ENCODE measurements at regions not wholly inside any gene's neighbourhood (a gene's known extent, or its start where the extent isn't known, plus 50 kb on each side); places are given as distances from the start of the nearest gene placed in this dataset.

GRCh38 chr11:36777311-36777710 lies 179.3 kb upstream of the RAG2 start:
- in situ Hi-C loops (cut with HindIII; ENCODE audit: low pct_unique_long_range_greater_than_20kb, low sequenced_read_pairs) (no loop called here), intact Hi-C loops (cut with micrococcal nuclease; ENCODE audit: unreplicated experiment) (no loop called here)
- no peaks in the 10 kb centered on the region for H3K4me1 ChIP-seq (ENCODE audit: control insufficient read depth, insufficient read depth, low read length)
- ATAC-seq (no peak), DNase-seq (ENCODE audit: low read depth, low spot score) (no peak)
- CTCF ChIA-PET: no interaction called here
- H3K27me3 ChIP-seq (ENCODE audit: control insufficient read depth, insufficient read depth, low read length): no peaks in the 10 kb centered on the region
- no peaks in the 10 kb centered on the region for H3K9me3 ChIP-seq (ENCODE audit: control insufficient read depth, insufficient read depth, low read depth, low read length)
- H3K4me3 ChIP-seq (ENCODE audit: low read depth in 2 of 2, low read length in 2 of 2): no peak overlapping the region
- no peak overlapping the region for H3K27ac ChIP-seq (ENCODE audit: low read length)
- POLR2A ChIA-PET: no interaction called here
- BruUV-seq (replicated peaks): no TSS peak
- TF ChIP-seq, protein P1, sequence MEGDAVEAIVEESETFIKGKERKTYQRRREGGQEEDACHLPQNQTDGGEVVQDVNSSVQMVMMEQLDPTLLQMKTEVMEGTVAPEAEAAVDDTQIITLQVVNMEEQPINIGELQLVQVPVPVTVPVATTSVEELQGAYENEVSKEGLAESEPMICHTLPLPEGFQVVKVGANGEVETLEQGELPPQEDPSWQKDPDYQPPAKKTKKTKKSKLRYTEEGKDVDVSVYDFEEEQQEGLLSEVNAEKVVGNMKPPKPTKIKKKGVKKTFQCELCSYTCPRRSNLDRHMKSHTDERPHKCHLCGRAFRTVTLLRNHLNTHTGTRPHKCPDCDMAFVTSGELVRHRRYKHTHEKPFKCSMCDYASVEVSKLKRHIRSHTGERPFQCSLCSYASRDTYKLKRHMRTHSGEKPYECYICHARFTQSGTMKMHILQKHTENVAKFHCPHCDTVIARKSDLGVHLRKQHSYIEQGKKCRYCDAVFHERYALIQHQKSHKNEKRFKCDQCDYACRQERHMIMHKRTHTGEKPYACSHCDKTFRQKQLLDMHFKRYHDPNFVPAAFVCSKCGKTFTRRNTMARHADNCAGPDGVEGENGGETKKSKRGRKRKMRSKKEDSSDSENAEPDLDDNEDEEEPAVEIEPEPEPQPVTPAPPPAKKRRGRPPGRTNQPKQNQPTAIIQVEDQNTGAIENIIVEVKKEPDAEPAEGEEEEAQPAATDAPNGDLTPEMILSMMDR (IDR thresholded peaks at IDR 0.05): no peak
- TF ChIP-seq TCF7L2 (IDR thresholded peaks at IDR 0.05; ENCODE audit: low read depth, low read length) (no peak), POLR2AphosphoS5 (IDR thresholded peaks at IDR 0.05; ENCODE audit: low read depth, low read length) (no peak), SIN3A (IDR thresholded peaks at IDR 0.05; ENCODE audit: borderline replicate concordance, insufficient read depth, low read depth, low read length) (no peak)
- TF ChIP-seq, protein P2, sequence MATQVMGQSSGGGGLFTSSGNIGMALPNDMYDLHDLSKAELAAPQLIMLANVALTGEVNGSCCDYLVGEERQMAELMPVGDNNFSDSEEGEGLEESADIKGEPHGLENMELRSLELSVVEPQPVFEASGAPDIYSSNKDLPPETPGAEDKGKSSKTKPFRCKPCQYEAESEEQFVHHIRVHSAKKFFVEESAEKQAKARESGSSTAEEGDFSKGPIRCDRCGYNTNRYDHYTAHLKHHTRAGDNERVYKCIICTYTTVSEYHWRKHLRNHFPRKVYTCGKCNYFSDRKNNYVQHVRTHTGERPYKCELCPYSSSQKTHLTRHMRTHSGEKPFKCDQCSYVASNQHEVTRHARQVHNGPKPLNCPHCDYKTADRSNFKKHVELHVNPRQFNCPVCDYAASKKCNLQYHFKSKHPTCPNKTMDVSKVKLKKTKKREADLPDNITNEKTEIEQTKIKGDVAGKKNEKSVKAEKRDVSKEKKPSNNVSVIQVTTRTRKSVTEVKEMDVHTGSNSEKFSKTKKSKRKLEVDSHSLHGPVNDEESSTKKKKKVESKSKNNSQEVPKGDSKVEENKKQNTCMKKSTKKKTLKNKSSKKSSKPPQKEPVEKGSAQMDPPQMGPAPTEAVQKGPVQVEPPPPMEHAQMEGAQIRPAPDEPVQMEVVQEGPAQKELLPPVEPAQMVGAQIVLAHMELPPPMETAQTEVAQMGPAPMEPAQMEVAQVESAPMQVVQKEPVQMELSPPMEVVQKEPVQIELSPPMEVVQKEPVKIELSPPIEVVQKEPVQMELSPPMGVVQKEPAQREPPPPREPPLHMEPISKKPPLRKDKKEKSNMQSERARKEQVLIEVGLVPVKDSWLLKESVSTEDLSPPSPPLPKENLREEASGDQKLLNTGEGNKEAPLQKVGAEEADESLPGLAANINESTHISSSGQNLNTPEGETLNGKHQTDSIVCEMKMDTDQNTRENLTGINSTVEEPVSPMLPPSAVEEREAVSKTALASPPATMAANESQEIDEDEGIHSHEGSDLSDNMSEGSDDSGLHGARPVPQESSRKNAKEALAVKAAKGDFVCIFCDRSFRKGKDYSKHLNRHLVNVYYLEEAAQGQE (IDR thresholded peaks at IDR 0.05; ENCODE audit: insufficient read depth in 1 of 2, low read depth in 2 of 2, low read length in 1 of 2): no peak
- H3K36me3 ChIP-seq (ENCODE audit: control insufficient read depth, insufficient read depth, low read length): no peaks in the 10 kb centered on the region

GRCh38 chr11:36775756-36776155 lies 177.7 kb upstream of the RAG2 start:
- no peaks in the 10 kb centered on the region for H3K27me3 ChIP-seq (ENCODE audit: control insufficient read depth, insufficient read depth, low read length)

More at GRCh38 chr11:36775756-36776155, 177.7 kb upstream of the RAG2 start:
- TF ChIP-seq, protein P1 (IDR thresholded peaks at IDR 0.05): no peak
- TF ChIP-seq POLR2AphosphoS5 (IDR thresholded peaks at IDR 0.05; ENCODE audit: low read depth, low read length) (no peak), SIN3A (IDR thresholded peaks at IDR 0.05; ENCODE audit: borderline replicate concordance, insufficient read depth, low read depth, low read length) (no peak), TCF7L2 (IDR thresholded peaks at IDR 0.05; ENCODE audit: low read depth, low read length) (no peak)
- TF ChIP-seq, protein P2 (IDR thresholded peaks at IDR 0.05; ENCODE audit: insufficient read depth in 1 of 2, low read depth in 2 of 2, low read length in 1 of 2): no peak
- no peak for ATAC-seq
- in situ Hi-C loops (cut with HindIII; ENCODE audit: low pct_unique_long_range_greater_than_20kb, low sequenced_read_pairs): no loop called here
- no TSS peak for BruUV-seq (replicated peaks)
- intact Hi-C loops (cut with micrococcal nuclease; ENCODE audit: unreplicated experiment): no loop called here
- Histone ChIP-seq H3K9me3 (ENCODE audit: control insufficient read depth, insufficient read depth, low read depth, low read length) (no peaks in the 10 kb centered on the region), H3K4me3 (ENCODE audit: low read depth in 2 of 2, low read length in 2 of 2) (no peak overlapping the region), H3K27ac (ENCODE audit: low read length) (no peak overlapping the region), H3K36me3 (ENCODE audit: control insufficient read depth, insufficient read depth, low read length) (no peaks in the 10 kb centered on the region), H3K4me1 (ENCODE audit: control insufficient read depth, insufficient read depth, low read length) (no peaks in the 10 kb centered on the region)
- CTCF ChIA-PET: interaction anchor here (0.7 kb wide), 1 partner anchor 1479 kb away, joined by 4 read pairs; no protein-coding TSS in a partner anchor
- POLR2A ChIA-PET: no interaction called here
- no peak for DNase-seq (ENCODE audit: low read depth, low spot score)

Data from Panc1 (cell line).